ENCODE measurements at regions not wholly inside any gene's neighbourhood (a gene's known extent, or its start where the extent isn't known, plus 50 kb on each side); places are given as distances from the start of the nearest gene placed in this dataset.
A peak's percentile ranks its signal among the peaks of the same experiment; 100 is the strongest.

- no peak for DNase-seq
Measured at GRCh38 chr17:14940108-14940937, 324.8 kb downstream of the PMP22 start.

GRCh38 chr17:14935845-14936485 is 329.2 kb downstream of the PMP22 start:
- DNase-seq, result no peak

GRCh38 chr17:14935139-14935841 is 329.8 kb downstream of the PMP22 start:
- DNase-seq, result no peak

- no peak for DNase-seq
Measured at GRCh38 chr17:14933676-14934075, 331.4 kb downstream of the PMP22 start.

- peak; percentile 33 to 55 for DNase-seq
Measured at GRCh38 chr17:14926526-14927122, 338.5 kb downstream of the PMP22 start.

- no peak for DNase-seq
Measured at GRCh38 chr17:14926073-14926472, 339.1 kb downstream of the PMP22 start.

- DNase-seq, result no peak
Measured at GRCh38 chr17:14925498-14925897, 339.6 kb downstream of the PMP22 start.

GRCh38 chr17:14923981-14924380 is 341.1 kb downstream of the PMP22 start:
- DNase-seq, result no peak

- DNase-seq, result no peak
Measured at GRCh38 chr17:14922411-14922810, 342.7 kb downstream of the PMP22 start.

GRCh38 chr17:14921936-14922335 is 343.2 kb downstream of the PMP22 start:
- no peak for DNase-seq

- DNase-seq, result no peak
Measured at GRCh38 chr17:14919631-14920213, 345.4 kb downstream of the PMP22 start.

GRCh38 chr17:14919094-14919493 is 346.0 kb downstream of the PMP22 start:
- no peak for DNase-seq

- DNase-seq, result no peak
Measured at GRCh38 chr17:14918540-14918939, 346.6 kb downstream of the PMP22 start.

- no peak for DNase-seq
Measured at GRCh38 chr17:14910916-14911315, 354.2 kb downstream of the PMP22 start.

GRCh38 chr17:14904386-14904785 is 360.7 kb downstream of the PMP22 start:
- no peak for DNase-seq

GRCh38 chr17:14903854-14904253 is 361.3 kb downstream of the PMP22 start:
- DNase-seq, result no peak

GRCh38 chr17:14902803-14903202 is 362.3 kb downstream of the PMP22 start:
- no peak for DNase-seq

GRCh38 chr17:14902297-14902696 is 362.8 kb downstream of the PMP22 start:
- DNase-seq, result no peak

GRCh38 chr17:14901376-14901775 is 363.8 kb downstream of the PMP22 start:
- DNase-seq, result no peak

GRCh38 chr17:14886200-14886739 is 378.9 kb downstream of the PMP22 start:
- peak in 1 of 2 experiments; percentile 0 for DNase-seq

GRCh38 chr17:14882131-14882530 is 383.0 kb downstream of the PMP22 start:
- DNase-seq, result no peak

GRCh38 chr17:14875557-14876412 is 389.3 kb downstream of the PMP22 start:
- DNase-seq, result no peak
